HG03039 (cell line): ENCODE measurements at regions not wholly inside any gene's neighbourhood (a gene's known extent, or its start where the extent isn't known, plus 50 kb on each side); places are given as distances from the start of the nearest gene placed in this dataset.
"Not testable (repeated sequence)": the region's sequence is repeated elsewhere in the genome, so short reads cannot be mapped to it uniquely, and the experiment has no call there.

Source experiments
- ATAC-seq: cut with Tn5 transposase; IDR thresholded peaks from one replicate; pipeline ENCODE4 v1.9.1; 2021; ENCODE audit warnings: mild to moderate bottlenecking, moderate library complexity; ENCODE audit not compliant: unreplicated experiment

DNA sequence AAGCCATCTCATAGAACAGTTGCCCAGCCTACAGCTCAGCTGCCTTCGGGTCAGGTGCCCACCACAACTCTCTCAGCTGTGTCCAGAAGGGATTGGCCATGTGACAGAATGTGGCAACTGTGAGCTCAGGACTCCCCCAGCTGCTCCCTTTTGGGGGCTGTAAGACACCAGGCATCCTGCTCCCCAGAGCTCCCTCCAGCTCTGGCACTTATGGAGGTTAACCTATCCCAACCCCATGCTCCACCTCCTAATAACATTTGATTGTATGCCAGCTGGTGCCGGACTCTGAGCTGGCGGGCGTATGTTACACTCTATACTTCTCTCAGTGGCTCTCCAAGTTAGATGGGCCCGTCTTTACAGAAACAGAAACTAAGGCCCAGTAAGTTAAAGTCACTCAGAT, 222.8 kb downstream of the FAM43A start:
- ATAC-seq, result no peak

GRCh38 chr3:194908972-194909371, 223.3 kb downstream of the FAM43A start:
- ATAC-seq, result no peak

DNA sequence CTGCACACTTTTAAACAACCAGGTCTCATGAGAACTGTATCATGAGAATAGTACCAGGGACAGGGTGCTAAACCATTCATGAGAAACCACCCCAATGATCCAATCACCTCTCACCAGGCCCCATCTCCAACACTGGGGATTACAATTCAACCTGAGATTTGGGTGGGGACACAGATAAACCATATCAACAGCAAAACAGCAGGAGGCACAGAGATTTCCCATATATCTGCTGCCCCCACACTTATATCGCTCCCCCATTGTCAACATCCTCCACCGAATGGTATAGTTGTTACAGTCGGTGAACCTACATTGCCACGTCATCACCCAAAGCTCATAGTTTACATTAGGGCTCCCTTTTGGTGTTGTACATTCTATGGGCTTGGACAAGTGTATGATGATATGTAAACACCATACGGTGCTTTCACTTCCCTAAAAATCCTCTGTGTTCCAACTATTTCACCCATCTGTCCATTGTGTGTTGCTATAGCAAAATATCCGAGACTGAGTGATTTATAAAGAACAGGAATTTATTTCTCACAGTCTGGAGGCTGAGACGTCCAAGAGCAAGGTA, 224.8 kb downstream of the FAM43A start:
- no peak for ATAC-seq

- ATAC-seq, result no peak
Measured at GRCh38 chr3:194913316-194913715, 227.6 kb downstream of the FAM43A start.

DNA sequence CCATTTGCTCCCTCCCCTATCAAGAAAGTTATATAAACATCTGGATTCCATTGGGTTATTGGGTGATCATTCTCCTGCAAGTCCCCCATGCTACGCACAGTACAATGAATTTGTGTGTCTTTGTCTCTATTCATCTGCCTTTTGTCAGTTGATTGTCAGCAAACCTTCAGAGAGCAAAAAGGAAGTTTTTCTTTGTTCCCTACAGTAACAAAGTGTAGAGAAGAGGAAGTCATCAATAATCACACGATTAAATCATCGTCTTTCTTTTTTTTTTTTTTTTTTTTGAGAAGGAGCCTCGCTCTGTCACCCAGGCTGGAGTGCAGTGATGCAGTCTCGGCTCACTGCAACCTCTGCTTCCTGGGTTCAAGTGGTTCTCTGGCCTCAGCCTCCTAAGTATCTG, 239.2 kb downstream of the FAM43A start:
- ATAC-seq, result not testable (repeated sequence)

GRCh38 chr3:194925614-194926013, 239.9 kb downstream of the FAM43A start:
- no peak for ATAC-seq

DNA sequence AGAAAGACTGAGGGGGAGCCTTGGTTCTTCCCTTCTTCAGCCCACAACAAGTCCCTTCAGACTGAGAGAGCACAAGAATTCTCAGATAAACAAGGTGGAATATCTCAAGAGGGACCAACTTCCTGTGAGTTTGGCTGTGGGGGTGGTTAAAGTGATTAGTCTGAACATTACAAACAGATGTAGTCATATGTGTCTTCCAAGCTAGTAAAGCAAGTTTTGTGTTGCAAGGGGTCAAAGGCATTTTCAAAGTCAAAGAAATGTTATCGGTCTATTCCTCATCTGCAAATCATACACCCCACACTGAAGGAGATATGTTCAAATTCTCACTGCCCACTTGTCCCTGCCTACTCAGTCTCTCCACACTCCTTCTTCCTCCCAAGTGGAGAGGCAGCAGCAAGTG, 242.5 kb downstream of the FAM43A start:
- ATAC-seq, result no peak

DNA sequence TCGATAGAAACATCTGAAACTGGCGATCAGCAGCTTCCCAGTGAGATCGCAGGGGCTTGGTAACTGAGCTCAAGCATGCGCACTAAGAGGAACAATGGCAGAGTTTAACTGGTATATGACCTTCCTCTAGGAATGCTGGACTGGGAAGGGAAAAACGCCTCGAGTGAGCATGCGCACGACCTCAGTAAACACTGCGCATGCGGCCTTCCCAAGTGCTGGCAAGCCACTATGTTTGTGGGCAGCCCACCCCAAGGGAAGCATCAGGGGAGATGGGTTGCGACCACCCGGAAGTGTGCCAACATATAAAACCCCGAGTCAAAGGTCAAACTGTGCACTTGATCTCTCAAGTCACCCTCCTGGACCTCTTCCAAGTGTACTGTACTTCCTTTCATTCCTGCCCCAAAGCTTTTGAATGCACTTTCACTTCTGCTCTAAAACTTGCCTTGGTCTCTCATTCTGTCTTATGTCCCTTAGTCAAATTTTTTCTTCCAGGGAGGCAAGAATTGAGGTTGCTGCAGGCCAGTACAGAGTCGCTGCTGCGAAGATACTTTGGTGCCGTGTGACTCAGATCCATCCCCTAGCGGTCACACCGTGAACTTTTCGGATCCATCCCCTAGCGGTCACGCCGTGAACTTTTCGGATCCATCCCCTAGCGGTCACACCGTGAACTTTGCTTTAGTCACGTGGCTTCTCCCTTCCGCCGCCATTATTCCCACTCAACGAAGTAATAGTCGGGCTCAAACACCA, 243.3 kb downstream of the FAM43A start:
- ATAC-seq, result no peak

- ATAC-seq, result no peak
Measured at GRCh38 chr3:194929578-194929960, 243.9 kb downstream of the FAM43A start.

- ATAC-seq, result no peak
Measured at GRCh38 chr3:194930377-194931204, 244.9 kb downstream of the FAM43A start.

- no peak for ATAC-seq
Measured at GRCh38 chr3:194931347-194931746, 245.7 kb downstream of the FAM43A start.

DNA sequence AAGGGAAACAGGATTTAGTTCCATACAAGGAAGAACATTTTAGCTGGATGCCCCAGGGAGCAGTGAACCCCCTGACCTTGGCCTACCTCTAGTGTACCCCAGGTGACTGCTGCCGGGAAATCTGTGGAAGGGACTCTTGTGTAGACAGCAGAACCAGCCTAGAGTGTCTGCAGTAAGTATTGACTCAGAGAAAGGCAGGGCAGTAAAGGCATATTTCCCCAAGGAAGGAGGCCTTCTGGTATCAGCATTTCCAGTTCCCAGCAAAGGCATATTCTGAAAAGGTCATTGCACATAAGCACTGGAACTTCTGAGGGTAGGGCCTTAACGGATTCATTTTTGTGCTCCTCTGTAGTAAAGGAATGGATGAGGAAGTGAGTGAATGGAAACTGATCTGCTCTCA, 246.2 kb downstream of the FAM43A start:
- no peak for ATAC-seq

DNA sequence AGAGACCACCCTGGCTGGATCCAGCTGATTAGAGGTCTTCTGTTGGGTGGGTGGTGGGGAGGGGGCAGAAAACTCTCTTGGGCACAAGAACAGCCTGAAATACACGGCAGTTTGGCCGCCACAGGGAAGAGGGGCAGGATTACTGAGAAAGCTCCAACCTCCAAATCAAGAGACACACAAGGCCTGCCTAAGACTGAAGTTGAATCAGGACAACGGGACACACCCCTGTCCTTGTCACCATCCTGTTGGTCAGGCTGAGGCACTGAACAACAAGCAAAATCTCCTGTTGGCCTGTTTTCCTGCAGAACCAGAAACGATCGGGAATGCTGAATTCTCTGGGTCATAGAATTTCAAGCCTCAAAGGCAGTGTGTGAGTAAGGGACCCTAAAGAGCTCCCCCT, 247.8 kb downstream of the FAM43A start:
- ATAC-seq, result no peak

- no peak for ATAC-seq
Measured at GRCh38 chr3:194935061-194935460, 249.4 kb downstream of the FAM43A start.

- ATAC-seq, result no peak
Measured at GRCh38 chr3:194935632-194936470, 250.2 kb downstream of the FAM43A start.

- ATAC-seq, result no peak
Measured at GRCh38 chr3:194936659-194937058, 251.0 kb downstream of the FAM43A start.

DNA sequence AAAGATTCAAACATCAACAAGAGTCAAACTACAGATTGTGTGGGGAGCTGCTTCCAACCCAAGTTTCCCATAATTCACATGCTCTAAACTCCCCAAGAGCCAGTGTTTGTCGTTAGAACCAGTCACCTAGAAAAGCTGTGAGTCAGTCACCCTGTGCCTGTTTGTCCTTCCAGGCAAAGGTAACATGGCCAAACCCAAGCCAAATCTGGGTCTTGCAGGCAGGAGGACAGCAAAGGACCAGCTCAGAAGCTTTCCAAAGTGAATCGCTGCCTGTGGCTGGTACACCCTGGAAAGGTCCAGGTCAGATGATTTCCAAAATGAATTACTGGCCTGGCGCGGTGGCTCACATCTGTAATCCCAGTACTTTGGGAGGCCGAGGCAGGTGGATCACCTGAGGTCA, 251.5 kb downstream of the FAM43A start:
- no peak for ATAC-seq

DNA sequence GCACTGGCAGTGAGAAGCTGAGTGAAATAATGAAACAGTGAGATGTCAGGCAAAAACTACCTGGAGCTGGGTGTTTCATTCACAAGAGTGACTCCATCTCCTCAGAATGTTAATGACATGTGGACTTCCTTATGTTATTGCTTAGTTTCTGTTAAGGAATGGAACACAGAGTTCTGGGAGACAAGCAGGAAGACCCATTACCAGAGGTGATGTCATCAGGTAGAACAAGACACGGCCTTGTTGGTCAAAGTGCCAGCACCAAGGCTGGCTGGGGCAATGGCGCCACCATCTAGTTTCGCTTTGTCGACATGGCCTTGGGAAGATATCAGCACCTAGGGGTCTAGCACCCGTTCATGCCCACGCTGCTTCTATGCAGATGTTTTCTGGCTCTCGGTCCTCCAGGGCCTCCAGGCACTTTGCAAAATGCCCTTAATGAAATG, 252.2 kb downstream of the FAM43A start:
- ATAC-seq, result no peak

DNA sequence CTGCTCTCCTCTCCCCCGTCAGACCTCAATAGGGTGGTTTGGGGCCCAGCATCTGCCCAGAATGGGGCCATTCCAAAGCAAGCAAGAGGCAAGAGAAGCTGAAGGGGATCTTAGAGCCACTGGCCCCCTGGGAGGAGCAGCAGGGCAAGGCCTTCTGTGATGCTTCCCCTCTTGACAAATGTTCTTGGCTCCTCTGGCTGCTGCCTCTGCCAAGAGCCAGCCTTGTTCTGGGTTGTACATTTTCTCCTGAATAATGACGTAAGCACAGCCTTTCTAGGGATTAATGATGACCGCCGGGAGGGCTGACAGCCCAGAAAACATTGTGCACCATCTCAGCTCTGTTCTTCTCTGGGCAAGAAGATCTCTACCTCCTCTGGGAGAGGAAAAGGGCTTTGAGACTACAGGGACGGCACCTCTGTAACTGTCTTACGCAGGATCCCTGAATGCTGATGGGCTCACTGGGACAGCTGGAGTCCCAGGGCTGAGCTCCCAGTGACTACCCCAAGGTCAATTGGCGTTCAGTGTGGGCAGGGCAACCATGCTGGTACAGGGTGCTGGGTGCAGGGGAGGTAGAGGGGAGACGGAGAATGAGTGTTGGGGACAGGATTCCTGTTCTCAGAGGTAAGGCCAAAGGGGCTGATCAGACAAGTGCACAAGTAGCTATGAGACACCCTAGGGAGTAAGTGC, 253.3 kb downstream of the FAM43A start:
- no peak for ATAC-seq

GRCh38 chr3:194939532-194939909, 253.8 kb downstream of the FAM43A start:
- no peak for ATAC-seq
